ENCODE measurements at regions not wholly inside any gene's neighbourhood (a gene's known extent, or its start where the extent isn't known, plus 50 kb on each side); places are given as distances from the start of the nearest gene placed in this dataset.
"Not testable (repeated sequence)": the region's sequence is repeated elsewhere in the genome, so short reads cannot be mapped to it uniquely, and the experiment has no call there.

DNA sequence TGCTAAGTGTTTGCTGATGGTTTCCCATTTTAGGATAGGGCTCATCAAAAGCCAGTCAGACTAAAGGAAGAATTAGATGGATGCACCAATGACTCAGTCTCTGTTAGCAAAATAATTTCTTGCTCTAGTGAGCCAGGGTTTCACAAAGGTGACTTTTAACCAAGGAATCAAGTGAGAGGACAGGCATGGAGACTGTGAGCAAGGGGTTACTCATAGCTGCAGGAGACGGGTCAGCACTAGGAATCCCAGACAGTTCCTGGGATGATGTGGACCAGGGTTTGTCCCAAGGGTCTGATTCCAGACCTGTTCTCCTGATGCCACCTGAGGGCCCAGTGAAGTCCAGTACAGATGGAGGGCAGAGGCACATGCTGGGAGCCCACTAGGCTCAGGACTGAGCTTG lies 138.1 kb downstream of the NOC3L start:
- no peak for DNase-seq (ENCODE audit: low read depth in 2 of 2)

DNA sequence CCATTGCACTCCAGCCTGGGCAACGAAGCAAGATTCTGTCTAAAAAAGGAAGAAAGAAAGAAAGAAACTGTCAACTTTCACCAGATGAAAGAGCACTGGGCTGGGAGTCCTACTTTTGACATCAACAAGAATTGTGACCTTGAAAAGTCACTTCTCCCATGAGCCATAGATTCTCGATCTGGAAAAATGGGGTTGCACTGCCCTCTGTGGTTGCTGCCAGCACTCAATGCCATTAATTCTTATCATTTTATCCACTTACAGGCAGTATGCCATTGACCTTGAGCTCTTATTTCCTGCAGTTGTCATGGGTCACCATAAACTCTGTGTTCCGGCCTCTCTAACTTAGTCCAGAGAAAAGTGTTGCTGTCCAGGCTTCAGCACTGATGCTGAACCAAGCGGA lies 137.2 kb downstream of the NOC3L start:
- no peak for DNase-seq (ENCODE audit: low read depth in 2 of 2)

DNA sequence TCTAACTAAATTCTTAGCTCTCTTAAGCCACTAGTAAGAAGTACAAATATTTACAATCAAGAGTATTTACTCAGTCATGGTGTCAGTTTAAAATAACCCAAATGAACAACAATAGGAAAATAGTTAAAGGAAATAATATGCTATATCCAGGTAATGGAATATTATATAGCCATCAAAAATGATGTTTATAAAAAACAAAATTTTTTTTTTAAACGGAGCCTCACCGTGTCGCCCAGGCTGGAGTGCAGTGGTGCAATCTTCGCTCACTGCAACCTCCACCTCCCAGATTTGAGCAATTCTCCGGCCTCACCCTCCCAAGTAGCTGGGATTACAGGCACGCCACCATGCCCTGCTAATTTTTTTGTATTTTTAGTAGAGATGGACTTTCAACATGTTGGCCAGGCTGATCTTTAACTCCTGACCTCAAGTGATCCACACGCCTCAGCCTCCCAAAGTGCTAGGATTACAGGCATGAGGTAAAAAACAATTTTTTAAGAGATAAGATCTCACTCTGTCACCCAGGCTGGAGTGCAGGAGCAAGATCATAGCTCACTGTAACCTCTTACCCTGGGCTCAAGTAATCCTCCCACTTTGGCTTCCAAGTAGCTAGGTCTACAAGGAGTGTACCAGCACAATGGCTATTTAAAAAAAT lies 132.5 kb downstream of the NOC3L start:
- no peak for DNase-seq (ENCODE audit: low read depth in 2 of 2)

DNA sequence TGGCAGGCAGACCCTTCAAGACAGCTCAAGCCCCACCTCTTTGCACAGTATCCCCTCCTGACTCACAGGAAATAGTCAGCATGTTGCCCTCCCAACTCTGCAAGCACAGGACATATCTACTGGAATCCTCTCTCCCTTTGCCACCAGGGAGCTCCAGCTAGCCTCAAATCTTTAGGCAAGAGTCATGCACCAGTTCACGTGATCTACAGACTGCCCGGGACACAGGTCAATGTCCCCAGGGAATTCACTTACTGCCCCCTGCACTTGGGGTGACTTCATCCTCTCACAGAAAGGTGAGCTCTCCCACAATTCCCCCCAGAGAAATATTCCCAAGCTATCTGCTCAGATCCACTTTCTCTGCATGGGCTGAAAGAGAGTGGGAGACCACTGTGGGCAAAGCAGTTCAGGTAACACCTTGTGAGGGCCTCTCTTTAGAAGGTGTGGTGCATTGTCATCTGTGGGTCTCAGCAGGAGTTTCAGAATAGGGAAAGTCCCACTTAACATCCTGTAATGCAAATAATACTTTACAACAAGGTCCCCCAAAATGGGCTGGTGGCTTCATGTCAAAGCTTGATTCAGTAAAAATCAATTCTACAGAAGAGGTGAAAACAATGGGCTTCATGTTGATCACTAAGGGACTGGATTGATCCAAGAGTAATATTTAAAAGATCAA lies 129.9 kb downstream of the NOC3L start:
- DNase-seq (ENCODE audit: low read depth in 2 of 2), result no peak

DNA sequence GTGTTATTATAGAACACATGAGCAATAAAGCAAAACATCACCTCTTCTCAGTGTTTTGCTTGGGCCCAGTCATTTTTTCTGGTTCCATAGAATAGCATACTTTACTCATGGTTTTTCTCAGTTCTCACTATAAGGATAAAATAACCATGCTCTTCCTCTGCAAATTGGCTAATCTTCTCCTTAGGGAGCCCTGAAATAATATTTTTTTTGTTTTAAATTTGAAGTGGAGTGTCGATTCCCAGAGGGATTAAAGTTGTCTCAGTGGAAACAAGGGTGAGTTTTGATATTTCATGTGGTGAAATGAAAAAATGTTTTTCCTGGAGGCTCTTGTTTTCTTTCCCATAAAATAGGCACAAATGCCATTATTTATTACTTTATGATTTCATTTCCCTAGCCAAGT lies 127.3 kb downstream of the NOC3L start:
- no peak for DNase-seq (ENCODE audit: low read depth in 2 of 2)

DNA sequence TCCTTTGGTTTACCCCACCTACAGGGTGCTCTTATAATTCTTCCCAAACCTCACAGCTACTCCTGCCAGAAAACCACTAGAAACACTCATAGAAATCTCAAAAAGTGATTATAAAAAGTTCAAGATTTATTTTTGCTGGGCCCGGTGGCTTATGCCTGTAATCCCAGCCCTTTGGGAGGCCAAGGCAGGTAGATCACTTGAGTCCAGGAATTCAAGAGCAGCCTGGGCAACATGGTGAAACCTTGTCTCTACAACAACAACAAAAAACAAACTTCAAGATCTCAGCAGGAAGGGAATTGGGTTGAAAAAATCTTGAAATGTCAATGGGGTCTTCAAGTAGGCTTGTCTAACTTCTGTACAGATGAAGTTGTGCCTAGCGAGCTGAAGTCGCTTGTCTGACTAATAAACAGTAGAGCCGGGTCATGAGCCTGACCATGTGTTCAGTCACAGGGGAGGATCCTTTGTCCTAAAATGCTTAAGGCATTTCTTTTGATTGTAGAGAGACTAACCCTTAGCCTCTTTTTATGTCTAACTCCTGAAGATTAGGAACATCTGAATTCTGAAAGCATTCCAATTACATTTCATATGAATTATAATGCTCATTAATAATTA lies 124.6 kb downstream of the NOC3L start:
- DNase-seq (ENCODE audit: low read depth in 2 of 2), result no peak

DNA sequence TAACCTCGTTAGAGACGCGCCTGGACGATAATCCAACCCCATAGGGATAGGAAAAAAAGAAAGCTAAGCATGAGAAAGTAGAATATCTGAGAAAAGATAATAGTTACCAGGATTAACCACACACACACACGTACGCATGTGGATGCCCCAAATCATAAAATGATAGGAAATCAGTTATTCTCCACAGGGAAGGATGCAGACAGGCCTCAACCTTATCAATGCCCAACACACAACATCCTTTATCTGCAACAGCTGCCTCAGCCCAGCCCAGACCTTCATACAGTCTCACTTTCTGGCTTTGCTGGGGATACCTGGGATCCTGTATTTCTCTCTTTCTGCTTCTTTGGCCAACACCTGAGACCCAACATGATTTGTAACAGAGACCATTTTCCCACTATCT lies 123.0 kb downstream of the NOC3L start:
- no peak for DNase-seq (ENCODE audit: low read depth in 2 of 2)

DNA sequence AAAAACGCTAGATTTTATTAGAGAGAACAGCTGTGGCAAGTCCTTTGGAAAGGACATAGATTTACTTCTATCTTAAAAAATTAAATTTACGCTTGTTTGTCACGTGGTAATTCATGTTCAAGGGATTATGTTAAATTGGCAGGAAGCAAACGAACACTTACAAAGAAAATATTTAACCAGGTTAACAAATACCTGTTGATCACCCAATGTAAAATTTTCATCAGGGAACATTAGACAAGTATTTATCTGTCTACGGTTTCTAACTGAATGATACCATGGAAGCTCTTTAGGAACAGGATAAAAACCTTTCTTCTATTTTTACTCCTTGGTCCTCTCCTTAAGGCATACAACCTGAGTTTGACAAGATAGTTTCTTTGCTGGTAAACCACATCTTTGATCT lies 122.2 kb downstream of the NOC3L start:
- DNase-seq (ENCODE audit: low read depth in 2 of 2), result no peak

DNA sequence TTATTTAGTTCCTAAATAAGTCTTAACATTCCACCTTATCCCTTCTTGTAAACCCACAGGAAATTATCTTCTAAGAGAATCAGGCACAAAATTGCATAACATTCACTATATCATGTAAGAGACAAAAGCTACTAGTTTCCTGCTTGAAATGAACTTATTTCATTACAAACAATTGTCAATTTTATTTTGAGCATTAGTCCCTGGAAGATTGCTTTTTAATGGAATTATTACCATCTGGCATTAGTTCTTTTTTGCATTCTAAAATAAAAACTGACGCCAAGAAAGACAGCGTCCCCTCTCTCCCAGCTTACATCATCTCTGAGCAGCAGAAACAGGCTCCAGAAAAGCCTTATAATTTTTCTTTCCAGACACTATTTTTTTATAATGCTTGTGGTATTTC lies 121.8 kb downstream of the NOC3L start:
- no peak for DNase-seq (ENCODE audit: low read depth in 2 of 2)

DNA sequence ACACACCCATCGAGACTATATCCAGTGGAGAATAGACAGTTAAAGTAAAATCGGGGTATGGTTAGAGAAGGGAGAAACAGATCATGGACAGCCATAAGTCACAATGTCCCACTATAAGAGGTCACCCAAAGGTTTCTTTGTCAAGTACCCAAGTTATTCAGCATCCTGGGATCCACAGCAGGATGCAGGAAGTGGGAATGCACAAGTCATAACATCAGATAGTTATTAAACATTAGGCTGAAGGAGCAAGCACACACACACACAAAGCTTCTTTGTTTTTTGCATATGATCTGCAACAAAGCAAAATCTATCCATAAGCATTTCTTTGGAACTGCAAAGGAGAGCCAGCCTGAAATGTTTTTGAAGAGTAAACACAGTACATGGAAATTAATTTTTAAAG lies 111.6 kb downstream of the NOC3L start:
- no peak for DNase-seq (ENCODE audit: low read depth in 2 of 2)

DNA sequence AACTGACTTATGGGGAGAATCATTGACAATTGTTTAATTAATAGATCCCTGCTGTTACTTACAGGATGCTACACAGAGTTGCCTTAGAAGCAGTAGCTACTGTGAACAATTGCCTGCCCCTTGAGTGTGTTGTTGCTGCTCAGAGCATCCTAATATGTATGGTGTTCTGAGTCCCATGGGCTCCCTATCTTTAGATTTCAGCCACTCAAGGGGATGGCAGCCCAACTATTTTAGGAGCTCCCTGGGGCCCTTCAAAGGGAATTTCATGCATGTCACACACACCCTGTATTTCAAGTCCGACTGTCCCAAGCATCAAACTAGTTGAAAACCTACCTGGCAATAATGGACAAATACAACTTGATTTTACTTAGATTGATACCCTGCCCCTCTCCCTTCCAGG lies 111.2 kb downstream of the NOC3L start:
- no peak for DNase-seq (ENCODE audit: low read depth in 2 of 2)

DNA sequence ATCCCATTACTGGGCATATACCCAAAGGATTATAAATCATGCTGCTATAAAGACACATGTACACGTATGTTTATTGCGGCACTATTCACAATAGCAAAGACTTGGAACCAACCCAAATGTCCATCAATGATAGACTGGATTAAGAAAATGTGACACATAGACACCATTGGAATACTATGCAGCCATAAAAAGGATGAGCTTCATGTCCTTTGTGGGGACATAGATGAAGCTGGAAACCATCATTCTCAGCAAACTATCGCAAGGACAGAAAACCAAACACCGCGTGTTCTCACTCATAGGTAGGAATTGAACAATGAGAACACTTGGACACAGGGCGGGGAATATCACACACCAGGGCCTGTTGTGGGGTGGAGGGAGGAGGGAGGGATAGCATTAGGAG lies 105.3 kb downstream of the NOC3L start:
- not testable (repeated sequence) for DNase-seq (ENCODE audit: low read depth in 2 of 2)

DNA sequence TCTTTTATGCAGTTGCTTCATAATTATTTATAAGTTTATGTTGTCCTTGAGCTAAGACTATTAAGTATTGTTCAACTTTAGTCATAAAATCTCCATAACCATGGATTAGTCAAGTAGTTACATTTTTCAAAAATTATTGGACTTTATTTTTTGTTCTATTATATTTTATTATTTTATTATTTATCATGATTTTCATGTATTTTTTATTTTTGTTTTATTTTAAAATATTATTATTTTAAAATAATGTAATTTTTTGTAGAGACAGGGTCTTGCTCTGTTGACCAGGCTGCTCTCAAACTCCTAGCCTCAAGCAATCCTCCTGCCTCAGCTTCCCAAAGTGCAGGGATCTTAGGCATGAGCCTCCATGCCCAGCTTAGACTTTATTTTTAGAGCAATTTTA lies 102.3 kb downstream of the NOC3L start:
- no peak for DNase-seq (ENCODE audit: low read depth in 2 of 2)

DNA sequence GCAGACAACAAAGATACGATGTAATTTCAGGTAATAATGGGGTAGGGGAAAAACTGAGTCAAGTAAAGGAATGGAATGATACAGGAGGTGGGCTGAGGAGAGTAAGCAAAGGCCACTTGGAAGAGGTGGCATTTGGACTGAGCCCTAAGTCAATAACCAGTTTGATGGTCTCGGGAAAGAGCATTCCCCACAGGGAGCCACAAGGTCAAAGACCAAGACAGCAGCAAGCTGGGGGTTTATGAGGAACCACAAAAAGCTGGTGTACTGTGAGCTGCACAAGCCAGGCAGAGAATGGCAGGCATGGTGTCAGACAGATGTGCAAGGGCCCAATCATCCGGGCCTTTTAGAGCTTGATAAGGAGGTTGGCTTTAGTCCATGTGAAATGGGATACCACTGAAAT lies 98.7 kb downstream of the NOC3L start:
- DNase-seq (ENCODE audit: low read depth in 2 of 2), result no peak

DNA sequence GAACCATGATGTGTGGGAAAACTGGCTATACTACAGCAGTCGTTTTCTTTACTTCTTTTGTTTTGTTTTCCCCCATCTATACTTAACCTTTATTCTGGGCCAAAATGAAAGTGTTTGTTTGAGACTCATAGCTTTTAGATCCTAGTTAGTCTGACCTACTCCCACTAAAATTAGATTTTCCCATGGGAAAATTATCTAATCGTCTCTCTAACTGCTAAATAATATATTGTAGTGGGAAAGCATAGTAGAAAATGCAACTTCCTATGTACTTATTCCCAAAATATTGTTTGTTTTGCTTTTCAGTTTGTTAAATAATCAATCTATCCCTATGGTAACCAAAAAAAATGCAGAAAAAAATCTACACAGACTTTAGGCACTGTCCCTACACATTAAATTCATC lies 96.6 kb downstream of the NOC3L start:
- no peak for DNase-seq (ENCODE audit: low read depth in 2 of 2)

DNA sequence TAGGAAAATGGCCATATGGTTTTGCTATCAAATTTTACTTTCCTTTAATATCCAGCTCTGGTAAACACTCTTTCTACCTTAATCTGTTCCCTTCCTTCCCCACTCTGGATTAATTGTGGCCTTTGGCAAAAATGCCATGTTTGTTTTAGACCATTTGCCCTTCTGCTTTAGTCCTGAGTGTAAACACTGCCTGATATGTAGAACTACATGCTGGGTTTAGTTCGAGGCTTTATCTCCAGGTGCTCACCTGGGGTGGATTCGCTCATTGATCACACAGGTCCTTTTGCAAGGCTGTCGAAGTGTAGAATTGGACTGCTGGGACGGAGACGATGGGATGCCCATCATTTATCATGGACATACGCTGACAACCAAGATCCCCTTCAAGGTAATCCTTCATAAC lies 94.1 kb downstream of the NOC3L start:
- DNase-seq (ENCODE audit: low read depth in 2 of 2), result no peak

DNA sequence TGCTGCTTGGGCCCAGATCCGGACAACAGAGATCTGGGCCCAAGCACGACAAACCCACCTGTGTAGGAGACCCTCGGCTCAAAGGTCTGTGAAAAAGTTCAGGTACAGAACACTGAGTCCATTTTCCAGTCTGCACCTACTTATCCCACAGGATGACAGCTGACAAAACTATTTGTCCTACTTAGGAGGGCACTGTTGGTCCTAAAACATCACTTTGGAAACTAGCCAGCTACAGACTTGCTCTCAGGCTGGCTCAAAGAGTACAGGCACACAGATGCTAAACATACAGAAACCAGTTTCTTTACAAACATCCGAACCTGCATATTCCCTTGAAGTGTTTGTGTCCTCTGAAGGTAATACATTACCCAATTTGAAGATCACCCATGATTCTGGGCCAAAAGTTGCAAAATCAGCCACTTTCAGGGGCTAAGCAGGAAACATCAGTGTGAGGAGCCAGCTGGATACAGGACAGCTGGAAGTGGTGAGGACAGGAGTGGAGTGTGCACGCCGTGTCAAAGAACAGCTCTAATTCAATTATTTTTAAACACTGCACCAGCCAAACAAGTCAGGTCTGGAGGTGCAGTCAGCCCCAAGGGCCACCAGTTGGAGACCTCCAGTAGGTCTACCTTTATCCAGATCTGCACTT lies 88.5 kb downstream of the NOC3L start:
- no peak for DNase-seq (ENCODE audit: low read depth in 2 of 2)

DNA sequence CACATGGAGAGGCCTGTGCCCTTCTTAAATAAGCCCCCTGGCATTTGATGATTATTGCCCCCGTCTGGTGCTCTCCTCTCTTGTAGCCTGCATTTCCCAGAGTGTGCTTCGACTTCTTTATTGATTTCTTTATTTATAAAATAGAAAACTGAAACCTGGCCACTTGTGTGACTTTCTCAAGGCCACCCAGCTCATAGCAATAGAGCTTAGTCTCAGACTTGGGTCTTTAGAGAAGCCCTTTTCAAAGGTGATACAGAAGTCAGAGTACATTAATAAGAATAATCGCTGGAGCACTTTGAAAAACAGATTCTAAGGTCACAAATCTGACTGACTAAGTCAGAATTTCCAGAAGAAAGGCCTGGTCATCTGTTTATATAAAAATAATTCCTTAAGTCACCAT lies 86.6 kb downstream of the NOC3L start:
- DNase-seq (ENCODE audit: low read depth in 2 of 2), result no peak

DNA sequence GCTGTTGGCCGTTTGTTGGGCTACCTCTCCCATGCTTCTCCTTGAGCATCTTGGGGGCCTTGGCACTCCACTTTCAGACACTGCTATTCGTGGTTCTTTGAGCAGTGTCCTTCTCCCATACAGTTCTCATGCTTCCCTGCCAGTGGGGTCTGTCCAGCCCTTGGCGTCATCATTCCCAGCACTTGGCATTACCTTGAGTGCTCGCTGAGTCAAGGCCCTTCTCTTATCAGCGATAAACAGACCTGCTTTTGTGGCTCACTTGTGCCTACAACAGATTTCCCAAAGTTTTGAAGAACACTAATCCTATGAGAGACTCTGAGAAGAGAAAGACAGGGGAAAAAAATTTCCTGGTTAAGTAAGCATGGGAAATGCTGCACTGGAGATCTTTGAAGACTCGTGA lies 85.3 kb downstream of the NOC3L start:
- DNase-seq (ENCODE audit: low read depth in 2 of 2), result no peak

DNA sequence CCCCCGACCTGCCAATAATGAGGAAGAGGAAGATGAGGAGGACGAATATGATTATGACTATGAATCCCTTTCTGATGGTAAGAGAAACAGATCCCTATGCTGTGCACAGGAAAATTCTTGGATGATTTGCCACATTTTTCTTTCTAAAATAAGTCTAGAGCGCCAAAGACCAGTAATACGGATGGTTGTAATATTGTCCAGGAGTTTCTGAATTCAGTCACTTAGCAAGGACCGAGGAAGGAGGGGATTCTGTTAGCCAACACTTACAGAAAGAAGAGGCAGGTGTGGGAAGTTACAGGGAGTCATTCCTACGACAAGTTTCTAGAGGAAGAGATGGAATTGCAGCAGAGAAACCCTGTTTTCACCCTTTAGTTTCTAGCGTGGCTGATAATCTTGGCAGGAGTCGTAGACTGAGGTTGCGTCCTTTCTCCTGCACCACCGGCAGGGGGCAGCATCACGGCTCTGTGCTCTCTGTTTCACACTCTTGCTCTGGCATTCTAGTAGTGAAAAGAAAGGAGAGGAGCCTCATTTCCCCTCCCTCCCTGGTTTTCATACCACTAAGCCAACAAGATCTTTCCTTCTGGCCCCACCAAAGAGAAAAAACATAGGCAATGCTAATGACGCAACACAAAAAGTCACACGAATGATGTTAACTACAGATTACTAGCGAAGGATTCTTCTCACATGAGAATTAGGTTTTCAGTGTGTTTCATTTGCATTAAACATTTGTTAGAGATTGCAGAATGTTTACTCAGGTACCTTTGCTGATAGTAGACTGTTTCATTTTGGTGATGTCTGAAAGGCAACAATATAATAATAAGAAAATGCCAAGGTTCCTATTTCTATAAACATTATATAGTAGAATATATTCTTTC lies 82.7 kb downstream of the NOC3L start:
- DNase-seq (ENCODE audit: low read depth in 2 of 2), result peak; percentile 2 to 32

DNA sequence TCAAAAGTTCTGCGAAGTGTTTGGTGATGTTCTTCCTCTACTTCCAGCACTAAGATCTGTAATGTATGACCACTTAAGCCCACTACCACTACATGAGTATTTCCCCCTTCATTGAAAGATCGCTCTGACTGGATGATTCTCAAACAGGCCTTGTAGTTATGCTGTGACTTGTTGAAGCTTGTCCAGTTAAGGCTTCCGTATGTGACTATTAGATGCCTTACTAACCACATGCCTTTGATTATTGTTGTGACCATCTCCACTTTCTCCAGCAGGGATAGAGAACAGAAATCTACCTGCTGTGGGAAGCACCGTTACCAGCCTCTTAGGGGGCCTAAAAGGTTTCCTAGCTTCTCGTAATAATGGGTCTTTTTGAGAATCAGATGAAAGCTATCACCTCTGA lies 81.1 kb downstream of the NOC3L start:
- DNase-seq (ENCODE audit: low read depth in 2 of 2), result no peak

DNA sequence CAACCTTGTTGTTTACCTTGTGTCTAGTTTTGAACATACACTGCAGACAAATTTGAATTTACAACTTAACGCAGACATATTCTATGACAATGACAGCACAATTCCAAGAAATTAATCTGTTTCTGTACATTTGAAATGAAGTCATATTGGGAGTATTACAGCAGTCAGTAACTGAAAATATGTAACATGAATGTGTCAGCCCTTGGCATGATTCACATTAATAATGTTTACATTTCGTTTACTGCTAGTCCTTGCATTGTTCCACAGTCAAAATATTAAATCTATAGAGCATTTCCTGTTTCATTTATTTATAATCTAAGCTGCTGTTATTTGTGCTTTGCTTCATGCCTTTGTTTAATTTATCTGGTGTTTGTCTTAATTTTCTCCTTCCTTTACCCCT lies 80.4 kb downstream of the NOC3L start:
- DNase-seq (ENCODE audit: low read depth in 2 of 2), result no peak

All from stimulated activated CD4-positive, alpha-beta T cell treated with anti-CD3 and anti-CD28 coated beads, Interleukin-12 subunit alpha, Interleukin-12 subunit beta, amount 100 ng/mL, for 24 hours (primary cell).